Peyer's patch (tissue), 4 donors: ENCODE measurements at regions not wholly inside any gene's neighbourhood (a gene's known extent, or its start where the extent isn't known, plus 50 kb on each side); places are given as distances from the start of the nearest gene placed in this dataset.
"Not testable (repeated sequence)": the region's sequence is repeated elsewhere in the genome, so short reads cannot be mapped to it uniquely, and the experiment has no call there.

Experiments used
- DNase-seq, 3 donors: peaks; one replicate each; pipeline ENCODE4 v3.0.0-alpha.2; 2017 to 2019
- H3K27ac ChIP-seq, 4 donors: fragments of 200-600 bp; sonication (generic); one replicate each; pipeline ENCODE4 v1.5.1; 2016 to 2019
- H3K27me3 ChIP-seq, 2 donors: fragments of 200-600 bp; sonication (generic); one replicate each; pipeline ENCODE4 v1.5.1; 2019
- H3K36me3 ChIP-seq, 3 donors: fragments of 200-600 bp; sonication (generic); one replicate each; pipeline ENCODE4 v1.5.1; 2016 to 2019
- H3K4me1 ChIP-seq, 4 donors: fragments of 200-600 bp; sonication (generic); one replicate each; pipeline ENCODE4 v1.5.1; 2016 to 2019
- H3K4me3 ChIP-seq, 4 donors: fragments of 200-600 bp; sonication (generic); 1 replicate in 3 of 4; 2 replicates in 1 of 4; pipeline ENCODE4 v1.5.1; 2016 to 2019; ENCODE audit warnings: mild to moderate bottlenecking in 1 of 4
- H3K9me3 ChIP-seq, 4 donors: fragments of 200-600 bp; sonication (generic); one replicate each; pipeline ENCODE4 v1.5.1; 2016 to 2019; ENCODE audit warnings: mild to moderate bottlenecking in 1 of 4
- POLR2A ChIP-seq, 2 donors: fragments of 450-650 bp; IDR thresholded peaks; one replicate each; pipeline ENCODE4 v1.5.1; 2017; ENCODE audit warnings: antibody characterized with exemption in 2 of 2, mild to moderate bottlenecking in 2 of 2, moderate library complexity in 2 of 2
- small RNA-seq, 2 donors: library from RNA; depleted of rRNA; stranded (forward); fragments of <200 nt; gene quantifications; one replicate each; pipeline ENCODE3, GENCODE V24; 2016
- TF ChIP-seq, protein P1 (sequence below), 6 experiments: fragments of 450-650 bp in 4 of 6; fragments of 200-600 bp in 2 of 6; sonication (generic) in 1 of 6; IDR thresholded peaks; one replicate each; pipeline ENCODE4 v1.5.1; 2017 to 2019; ENCODE audit warnings: antibody characterized with exemption in 6 of 6, mild to moderate bottlenecking in 3 of 6, moderate library complexity in 1 of 6

DNA sequence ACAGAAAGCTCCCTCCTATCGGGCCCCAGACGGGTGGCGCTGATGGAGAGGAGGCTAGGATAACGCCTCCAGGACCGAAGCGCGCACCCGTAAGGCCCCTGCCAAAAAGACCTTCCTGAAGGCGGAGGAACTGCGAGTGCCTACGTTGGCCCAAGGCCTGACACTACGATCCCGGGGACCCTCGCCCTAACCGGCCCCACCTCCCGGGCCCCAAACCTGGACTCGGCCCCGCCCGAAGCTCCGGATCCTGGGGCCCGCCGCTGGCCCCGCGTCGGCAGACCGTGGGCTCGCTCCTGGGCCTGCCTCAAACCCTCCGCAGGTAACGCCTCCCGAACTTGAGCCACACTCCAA, 53.6 kb upstream of the ROPN1B start:
- not testable (repeated sequence) for H3K4me1 ChIP-seq, H3K9me3 ChIP-seq, H3K36me3 ChIP-seq, H3K27me3 ChIP-seq
- peak in 1 of 2 donors; percentile 50 for TF ChIP-seq POLR2A (IDR thresholded peaks at IDR 0.05)
- Histone ChIP-seq H3K4me3 (peak overlapping the region; percentile 71 to 84 (median 80)), H3K27ac (peak overlapping the region; percentile 89 to 96 (median 92))
- peak in 1 of 3 donors; percentile 76 for DNase-seq

DNA sequence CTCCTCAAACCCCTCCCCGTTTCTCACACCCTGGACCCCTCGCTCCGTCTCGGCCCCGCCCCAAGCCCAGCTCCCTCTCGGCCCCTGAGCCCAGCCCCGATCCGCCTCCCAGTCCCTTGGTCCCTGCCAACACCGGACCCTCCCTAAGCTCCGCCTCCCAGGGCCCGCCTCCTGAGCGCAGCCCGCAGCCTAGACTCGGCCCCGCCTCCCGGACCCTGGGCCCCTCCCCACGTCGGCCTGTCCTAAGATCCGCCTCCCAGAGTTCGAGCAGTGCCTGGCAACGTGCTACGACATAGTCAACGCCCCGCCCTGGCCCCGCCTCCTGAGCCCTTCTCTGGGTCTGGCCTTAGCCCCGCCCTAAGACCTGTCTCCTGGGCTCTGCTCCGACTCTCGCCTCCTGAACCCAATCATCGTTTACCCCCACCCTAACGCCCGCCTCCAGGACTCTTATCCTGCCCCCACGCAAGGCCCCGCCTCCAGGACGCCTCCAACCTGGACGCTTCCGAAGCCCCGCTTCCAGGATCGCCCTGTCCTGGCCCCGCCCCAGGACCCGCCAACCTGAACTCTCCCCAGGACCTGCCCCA, 53.1 kb upstream of the ROPN1B start:
- H3K4me1 ChIP-seq, H3K27me3 ChIP-seq, H3K9me3 ChIP-seq, H3K36me3 ChIP-seq: not testable (repeated sequence)
- peak; percentile 99 to 100 (median 100) for DNase-seq
- peak overlapping the region; percentile 71 to 84 (median 80) for H3K4me3 ChIP-seq
- peak overlapping the region; percentile 89 to 96 (median 92) for H3K27ac ChIP-seq
- TF ChIP-seq POLR2A (IDR thresholded peaks at IDR 0.05): peak in 1 of 2 donors; percentile 85

DNA sequence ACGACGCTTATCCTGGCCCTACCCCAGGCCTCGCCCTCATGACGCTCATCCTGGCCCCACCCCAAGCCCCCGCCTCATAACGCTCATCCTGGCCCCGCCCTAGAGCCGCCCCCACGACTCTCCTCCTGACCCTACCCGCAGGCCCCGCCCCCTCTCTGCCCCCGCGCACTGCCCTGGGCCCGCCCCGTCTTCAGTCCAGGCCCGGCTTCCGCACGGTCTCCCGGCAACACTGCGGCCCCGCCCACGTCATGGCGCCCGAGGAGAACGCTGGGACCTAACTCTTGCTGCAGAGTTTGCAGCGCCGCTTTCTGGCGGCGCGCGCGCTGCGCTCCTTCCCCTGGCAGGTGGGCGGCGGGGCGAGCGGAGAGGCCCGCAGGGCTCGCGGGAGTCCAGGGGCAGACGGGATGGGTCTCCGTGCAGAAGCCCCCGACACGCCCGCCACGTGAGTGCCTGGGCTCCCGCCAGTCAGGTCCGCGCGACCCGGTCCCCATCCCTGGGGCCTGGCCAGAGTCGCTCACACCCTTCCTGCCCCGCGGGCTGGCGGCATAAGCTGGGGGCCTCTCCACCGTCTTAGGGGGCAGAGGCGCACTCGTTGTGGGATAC, 52.5 kb upstream of the ROPN1B start:
- H3K27me3 ChIP-seq: no peaks in the 10 kb centered on the region
- H3K4me3 ChIP-seq: peak overlapping the region; percentile 71 to 84 (median 80)
- no peaks in the 10 kb centered on the region for H3K9me3 ChIP-seq
- TF ChIP-seq, protein P1, sequence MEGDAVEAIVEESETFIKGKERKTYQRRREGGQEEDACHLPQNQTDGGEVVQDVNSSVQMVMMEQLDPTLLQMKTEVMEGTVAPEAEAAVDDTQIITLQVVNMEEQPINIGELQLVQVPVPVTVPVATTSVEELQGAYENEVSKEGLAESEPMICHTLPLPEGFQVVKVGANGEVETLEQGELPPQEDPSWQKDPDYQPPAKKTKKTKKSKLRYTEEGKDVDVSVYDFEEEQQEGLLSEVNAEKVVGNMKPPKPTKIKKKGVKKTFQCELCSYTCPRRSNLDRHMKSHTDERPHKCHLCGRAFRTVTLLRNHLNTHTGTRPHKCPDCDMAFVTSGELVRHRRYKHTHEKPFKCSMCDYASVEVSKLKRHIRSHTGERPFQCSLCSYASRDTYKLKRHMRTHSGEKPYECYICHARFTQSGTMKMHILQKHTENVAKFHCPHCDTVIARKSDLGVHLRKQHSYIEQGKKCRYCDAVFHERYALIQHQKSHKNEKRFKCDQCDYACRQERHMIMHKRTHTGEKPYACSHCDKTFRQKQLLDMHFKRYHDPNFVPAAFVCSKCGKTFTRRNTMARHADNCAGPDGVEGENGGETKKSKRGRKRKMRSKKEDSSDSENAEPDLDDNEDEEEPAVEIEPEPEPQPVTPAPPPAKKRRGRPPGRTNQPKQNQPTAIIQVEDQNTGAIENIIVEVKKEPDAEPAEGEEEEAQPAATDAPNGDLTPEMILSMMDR (IDR thresholded peaks at IDR 0.05): peak in 4 of 6 experiments; percentile 32 to 39 (median 34)
- peak in 1 of 2 donors; percentile 22 for TF ChIP-seq POLR2A (IDR thresholded peaks at IDR 0.05)
- no peaks in the 10 kb centered on the region for H3K36me3 ChIP-seq
- H3K27ac ChIP-seq: peak overlapping the region; percentile 89 to 96 (median 92)
- DNase-seq: peak in 2 of 3 donors; percentile 98 to 99
- peaks cover 0 to 4% (median 2%) of the 10 kb centered on the region in 4 donors for H3K4me1 ChIP-seq

DNA sequence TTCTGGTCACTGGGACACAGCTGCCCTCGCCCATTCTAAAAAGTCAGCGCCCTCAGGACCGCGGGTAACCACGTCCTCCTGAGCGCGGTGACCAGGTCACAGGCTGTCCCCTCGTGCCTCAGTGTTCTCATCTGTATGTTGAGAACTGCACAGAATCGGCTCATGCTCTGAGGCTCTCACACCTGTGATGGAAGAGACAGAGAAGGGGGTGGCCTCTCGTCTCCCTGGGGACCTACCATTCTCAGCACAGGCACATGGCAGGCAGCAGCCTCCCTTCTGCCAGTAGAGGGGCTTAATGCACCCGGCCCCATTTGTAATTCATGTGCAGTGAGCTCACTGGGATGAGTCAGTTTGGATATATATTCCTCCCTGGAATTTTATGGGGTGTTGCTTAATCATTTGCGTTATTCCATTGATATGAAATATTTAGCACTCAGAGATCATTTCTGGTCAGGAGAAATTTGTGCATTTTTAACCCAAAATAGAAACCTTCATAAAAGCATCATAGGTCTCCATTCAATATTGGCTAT, 51.9 kb upstream of the ROPN1B start:
- not testable (repeated sequence) for H3K36me3 ChIP-seq, H3K4me1 ChIP-seq, H3K9me3 ChIP-seq, H3K27me3 ChIP-seq
- H3K4me3 ChIP-seq: peak overlapping the region; percentile 71 to 84 (median 80)
- peak overlapping the region; percentile 89 to 96 (median 92) for H3K27ac ChIP-seq
- DNase-seq: peak in 2 of 3 donors; percentile 44 to 61

DNA sequence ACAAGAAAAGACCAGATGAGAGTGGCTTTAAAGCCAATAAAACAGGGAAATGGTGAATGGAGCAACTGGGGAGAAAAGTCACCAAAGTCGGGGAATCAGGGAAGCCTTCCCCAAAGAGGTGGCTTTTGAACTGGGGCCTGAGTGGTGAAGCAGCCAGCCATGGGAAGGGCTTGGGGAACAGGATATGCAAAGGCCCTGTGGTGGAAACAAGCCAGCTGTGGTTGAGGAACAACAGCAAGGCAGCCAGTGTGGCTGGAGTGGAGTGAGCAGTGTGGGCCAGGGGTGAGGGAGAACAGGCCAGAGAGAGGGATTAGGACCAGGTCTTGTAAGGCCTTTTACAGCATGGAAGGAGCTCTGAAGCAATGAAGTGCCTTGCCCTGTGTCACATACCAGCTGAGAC, 51.0 kb upstream of the ROPN1B start:
- not testable (repeated sequence) for H3K4me1 ChIP-seq, DNase-seq, H3K4me3 ChIP-seq, H3K27me3 ChIP-seq, H3K36me3 ChIP-seq, H3K27ac ChIP-seq, H3K9me3 ChIP-seq

DNA sequence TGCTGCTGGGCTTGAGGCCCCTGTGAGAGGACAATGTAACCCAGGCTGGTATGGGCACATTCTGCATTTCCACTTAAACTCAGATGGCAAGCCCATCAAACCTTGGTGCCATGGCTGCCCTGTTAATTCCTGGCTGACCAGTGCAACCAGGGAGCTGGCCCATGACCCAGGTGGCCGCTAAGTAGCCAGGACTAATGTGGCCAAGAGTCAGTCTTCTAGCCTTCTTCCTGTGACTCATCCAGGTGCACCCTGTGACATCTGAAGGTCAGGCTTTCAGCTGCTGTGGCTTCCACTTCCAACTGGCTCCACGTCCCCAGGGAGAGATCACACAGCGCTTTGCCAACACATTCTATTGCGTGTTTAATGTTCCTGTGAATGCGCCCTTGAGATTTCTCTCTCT, 50.5 kb upstream of the ROPN1B start:
- H3K9me3 ChIP-seq, H3K4me1 ChIP-seq, DNase-seq, H3K36me3 ChIP-seq, H3K27ac ChIP-seq, H3K27me3 ChIP-seq, H3K4me3 ChIP-seq: not testable (repeated sequence)

DNA sequence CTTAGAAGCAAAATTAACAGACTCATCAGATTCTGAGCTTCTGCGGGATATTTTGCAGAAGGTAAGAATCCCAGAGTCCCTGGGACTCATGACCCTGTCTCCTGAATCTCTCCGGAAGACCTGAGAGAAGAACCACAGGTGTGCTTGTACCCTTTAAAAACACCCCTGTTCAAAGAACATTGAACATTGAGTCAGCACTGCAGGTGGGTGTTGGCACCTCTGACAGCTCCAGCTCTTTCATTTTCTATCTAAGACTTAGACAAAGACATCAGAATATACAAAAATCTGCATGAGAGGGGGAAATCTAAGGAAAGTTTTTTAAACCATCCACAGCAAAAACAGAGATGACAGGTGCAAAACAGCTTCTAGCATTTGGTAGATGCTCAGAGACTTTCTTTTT, 50.1 kb upstream of the ROPN1B start:
- H3K36me3 ChIP-seq, H3K9me3 ChIP-seq, H3K4me3 ChIP-seq, H3K27me3 ChIP-seq, H3K4me1 ChIP-seq, DNase-seq, H3K27ac ChIP-seq: not testable (repeated sequence)

Small RNA genes lying in the stretch of these regions (small RNA-seq; reads per million reads assigned to genes)
- gene AC092902.1 (0 reads per million in 2 donors), gene AF186996.2 (0 reads per million in 2 donors), gene AF186996.3 (0 reads per million in 2 donors), gene MIR548I1 (0 reads per million in 2 donors), gene SNRPCP11 (0 reads per million in 2 donors)
